ENCODE measurements at regions not wholly inside any gene's neighbourhood (a gene's known extent, or its start where the extent isn't known, plus 50 kb on each side); places are given as distances from the start of the nearest gene placed in this dataset.
A peak's percentile ranks its signal among the peaks of the same experiment; 100 is the strongest.

DNA sequence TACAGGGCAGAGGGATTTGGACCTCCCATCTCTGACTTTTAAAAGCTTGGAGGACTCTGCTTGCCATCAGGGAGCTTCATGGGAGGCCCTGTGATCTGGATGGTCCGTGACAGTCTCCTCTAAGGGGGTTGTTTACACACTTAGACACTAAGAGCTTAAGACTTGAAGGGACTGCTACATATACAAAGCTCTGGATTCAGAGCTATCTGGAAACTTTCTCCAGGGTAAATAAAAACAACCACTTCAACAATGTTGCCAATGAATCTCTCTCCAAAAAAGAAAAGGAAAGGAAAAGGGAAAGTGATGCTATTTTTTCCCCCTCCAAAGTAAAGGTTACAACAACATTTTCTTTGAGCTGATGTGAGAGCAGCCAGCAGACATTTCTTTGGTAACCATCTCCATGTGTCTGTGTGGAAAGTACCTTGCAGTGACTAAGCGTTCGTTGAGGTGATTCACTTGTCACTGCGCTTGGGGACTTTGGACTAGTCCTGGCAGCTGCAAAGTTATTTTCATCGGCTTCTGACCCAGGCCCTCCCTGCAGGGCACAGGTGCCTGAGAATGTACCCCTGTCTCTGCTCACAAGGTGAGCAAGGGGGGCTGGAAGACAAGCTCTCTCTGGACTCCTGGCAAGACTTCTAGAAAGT lies 262.1 kb upstream of the KLF4 start (continued):
- TF ChIP-seq ZNF292 (CRISPR knock-in tag; IDR thresholded peaks at IDR 0.05; ENCODE audit: borderline replicate concordance, low read depth) (peak; percentile 36; the same call in 1 of the 2 replicates), ZNF225 (CRISPR knock-in tag; IDR thresholded peaks at IDR 0.05) (no peak), RXRB (CRISPR knock-in tag; IDR thresholded peaks at IDR 0.05; ENCODE audit: borderline replicate concordance) (peak; percentile 31; the same call in 1 of the 2 replicates), ZNF775 (CRISPR knock-in tag; IDR thresholded peaks at IDR 0.05; ENCODE audit: borderline replicate concordance) (no peak), CBX5 (CRISPR knock-in tag; IDR thresholded peaks at IDR 0.05; ENCODE audit: borderline replicate concordance) (no peak), ZNF83 (CRISPR knock-in tag; IDR thresholded peaks at IDR 0.05; ENCODE audit: borderline replicate concordance) (no peak), TBX2 (CRISPR knock-in tag; IDR thresholded peaks at IDR 0.05; ENCODE audit: borderline replicate concordance) (peak; percentile 25; the same call in 1 of the 2 replicates), RAD21 (CRISPR knock-in tag; IDR thresholded peaks at IDR 0.05) (no peak), ZNF674 (CRISPR knock-in tag; IDR thresholded peaks at IDR 0.05; ENCODE audit: low read depth) (no peak), ZNF547 (CRISPR knock-in tag; IDR thresholded peaks at IDR 0.05) (no peak), ZFP37 (CRISPR knock-in tag; IDR thresholded peaks at IDR 0.05; ENCODE audit: borderline replicate concordance) (no peak), ZNF354B (CRISPR knock-in tag; IDR thresholded peaks at IDR 0.05) (no peak), MED1 (CRISPR knock-in tag; IDR thresholded peaks at IDR 0.05) (no peak), MAFK (conservative IDR thresholded peaks at IDR 0.05 in 1 of 2, IDR thresholded peaks at IDR 0.05 in 1 of 2; ENCODE audit: low read length in 2 of 2) (0 out of 4 replicates have a peak, but pooled peaks have one; percentile 5 to 31)
- TF ChIP-seq, protein P1, sequence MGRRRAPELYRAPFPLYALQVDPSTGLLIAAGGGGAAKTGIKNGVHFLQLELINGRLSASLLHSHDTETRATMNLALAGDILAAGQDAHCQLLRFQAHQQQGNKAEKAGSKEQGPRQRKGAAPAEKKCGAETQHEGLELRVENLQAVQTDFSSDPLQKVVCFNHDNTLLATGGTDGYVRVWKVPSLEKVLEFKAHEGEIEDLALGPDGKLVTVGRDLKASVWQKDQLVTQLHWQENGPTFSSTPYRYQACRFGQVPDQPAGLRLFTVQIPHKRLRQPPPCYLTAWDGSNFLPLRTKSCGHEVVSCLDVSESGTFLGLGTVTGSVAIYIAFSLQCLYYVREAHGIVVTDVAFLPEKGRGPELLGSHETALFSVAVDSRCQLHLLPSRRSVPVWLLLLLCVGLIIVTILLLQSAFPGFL (CRISPR knock-in tag; IDR thresholded peaks at IDR 0.05), result no peak
- TF ChIP-seq, protein P2, sequence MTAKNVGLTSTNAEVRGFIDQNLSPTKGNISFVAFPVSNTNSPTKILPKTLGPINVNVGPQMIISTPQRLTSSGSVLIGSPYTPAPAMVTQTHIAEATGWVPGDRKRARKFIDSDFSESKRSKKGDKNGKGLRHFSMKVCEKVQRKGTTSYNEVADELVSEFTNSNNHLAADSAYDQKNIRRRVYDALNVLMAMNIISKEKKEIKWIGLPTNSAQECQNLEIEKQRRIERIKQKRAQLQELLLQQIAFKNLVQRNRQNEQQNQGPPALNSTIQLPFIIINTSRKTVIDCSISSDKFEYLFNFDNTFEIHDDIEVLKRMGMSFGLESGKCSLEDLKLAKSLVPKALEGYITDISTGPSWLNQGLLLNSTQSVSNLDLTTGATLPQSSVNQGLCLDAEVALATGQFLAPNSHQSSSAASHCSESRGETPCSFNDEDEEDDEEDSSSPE (CRISPR knock-in tag; IDR thresholded peaks at IDR 0.05), result no peak
- TF ChIP-seq, protein P3, sequence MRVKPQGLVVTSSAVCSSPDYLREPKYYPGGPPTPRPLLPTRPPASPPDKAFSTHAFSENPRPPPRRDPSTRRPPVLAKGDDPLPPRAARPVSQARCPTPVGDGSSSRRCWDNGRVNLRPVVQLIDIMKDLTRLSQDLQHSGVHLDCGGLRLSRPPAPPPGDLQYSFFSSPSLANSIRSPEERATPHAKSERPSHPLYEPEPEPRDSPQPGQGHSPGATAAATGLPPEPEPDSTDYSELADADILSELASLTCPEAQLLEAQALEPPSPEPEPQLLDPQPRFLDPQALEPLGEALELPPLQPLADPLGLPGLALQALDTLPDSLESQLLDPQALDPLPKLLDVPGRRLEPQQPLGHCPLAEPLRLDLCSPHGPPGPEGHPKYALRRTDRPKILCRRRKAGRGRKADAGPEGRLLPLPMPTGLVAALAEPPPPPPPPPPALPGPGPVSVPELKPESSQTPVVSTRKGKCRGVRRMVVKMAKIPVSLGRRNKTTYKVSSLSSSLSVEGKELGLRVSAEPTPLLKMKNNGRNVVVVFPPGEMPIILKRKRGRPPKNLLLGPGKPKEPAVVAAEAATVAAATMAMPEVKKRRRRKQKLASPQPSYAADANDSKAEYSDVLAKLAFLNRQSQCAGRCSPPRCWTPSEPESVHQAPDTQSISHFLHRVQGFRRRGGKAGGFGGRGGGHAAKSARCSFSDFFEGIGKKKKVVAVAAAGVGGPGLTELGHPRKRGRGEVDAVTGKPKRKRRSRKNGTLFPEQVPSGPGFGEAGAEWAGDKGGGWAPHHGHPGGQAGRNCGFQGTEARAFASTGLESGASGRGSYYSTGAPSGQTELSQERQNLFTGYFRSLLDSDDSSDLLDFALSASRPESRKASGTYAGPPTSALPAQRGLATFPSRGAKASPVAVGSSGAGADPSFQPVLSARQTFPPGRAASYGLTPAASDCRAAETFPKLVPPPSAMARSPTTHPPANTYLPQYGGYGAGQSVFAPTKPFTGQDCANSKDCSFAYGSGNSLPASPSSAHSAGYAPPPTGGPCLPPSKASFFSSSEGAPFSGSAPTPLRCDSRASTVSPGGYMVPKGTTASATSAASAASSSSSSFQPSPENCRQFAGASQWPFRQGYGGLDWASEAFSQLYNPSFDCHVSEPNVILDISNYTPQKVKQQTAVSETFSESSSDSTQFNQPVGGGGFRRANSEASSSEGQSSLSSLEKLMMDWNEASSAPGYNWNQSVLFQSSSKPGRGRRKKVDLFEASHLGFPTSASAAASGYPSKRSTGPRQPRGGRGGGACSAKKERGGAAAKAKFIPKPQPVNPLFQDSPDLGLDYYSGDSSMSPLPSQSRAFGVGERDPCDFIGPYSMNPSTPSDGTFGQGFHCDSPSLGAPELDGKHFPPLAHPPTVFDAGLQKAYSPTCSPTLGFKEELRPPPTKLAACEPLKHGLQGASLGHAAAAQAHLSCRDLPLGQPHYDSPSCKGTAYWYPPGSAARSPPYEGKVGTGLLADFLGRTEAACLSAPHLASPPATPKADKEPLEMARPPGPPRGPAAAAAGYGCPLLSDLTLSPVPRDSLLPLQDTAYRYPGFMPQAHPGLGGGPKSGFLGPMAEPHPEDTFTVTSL (CRISPR knock-in tag; IDR thresholded peaks at IDR 0.05; ENCODE audit: borderline replicate concordance), result no peak
- TF ChIP-seq, protein P4, sequence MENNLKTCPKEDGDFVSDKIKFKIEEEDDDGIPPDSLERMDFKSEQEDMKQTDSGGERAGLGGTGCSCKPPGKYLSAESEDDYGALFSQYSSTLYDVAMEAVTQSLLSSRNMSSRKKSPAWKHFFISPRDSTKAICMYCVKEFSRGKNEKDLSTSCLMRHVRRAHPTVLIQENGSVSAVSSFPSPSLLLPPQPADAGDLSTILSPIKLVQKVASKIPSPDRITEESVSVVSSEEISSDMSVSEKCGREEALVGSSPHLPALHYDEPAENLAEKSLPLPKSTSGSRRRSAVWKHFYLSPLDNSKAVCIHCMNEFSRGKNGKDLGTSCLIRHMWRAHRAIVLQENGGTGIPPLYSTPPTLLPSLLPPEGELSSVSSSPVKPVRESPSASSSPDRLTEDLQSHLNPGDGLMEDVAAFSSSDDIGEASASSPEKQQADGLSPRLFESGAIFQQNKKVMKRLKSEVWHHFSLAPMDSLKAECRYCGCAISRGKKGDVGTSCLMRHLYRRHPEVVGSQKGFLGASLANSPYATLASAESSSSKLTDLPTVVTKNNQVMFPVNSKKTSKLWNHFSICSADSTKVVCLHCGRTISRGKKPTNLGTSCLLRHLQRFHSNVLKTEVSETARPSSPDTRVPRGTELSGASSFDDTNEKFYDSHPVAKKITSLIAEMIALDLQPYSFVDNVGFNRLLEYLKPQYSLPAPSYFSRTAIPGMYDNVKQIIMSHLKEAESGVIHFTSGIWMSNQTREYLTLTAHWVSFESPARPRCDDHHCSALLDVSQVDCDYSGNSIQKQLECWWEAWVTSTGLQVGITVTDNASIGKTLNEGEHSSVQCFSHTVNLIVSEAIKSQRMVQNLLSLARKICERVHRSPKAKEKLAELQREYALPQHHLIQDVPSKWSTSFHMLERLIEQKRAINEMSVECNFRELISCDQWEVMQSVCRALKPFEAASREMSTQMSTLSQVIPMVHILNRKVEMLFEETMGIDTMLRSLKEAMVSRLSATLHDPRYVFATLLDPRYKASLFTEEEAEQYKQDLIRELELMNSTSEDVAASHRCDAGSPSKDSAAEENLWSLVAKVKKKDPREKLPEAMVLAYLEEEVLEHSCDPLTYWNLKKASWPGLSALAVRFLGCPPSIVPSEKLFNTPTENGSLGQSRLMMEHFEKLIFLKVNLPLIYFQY (CRISPR knock-in tag; IDR thresholded peaks at IDR 0.05; ENCODE audit: borderline replicate concordance), result no peak

All from HepG2 (cell line).